Sigmoid colon (tissue), 6 donors: ENCODE measurements at regions not wholly inside any gene's neighbourhood (a gene's known extent, or its start where the extent isn't known, plus 50 kb on each side); places are given as distances from the start of the nearest gene placed in this dataset.

Experiments
- DNase-seq: peaks from one replicate; pipeline ENCODE4 v3.0.0-alpha.2; 2019
- H3K27ac ChIP-seq, 4 donors: fragments of 200-600 bp; sonication (generic); one replicate each; pipeline ENCODE4 v1.5.1; 2016 to 2019; ENCODE audit warnings: mild to moderate bottlenecking in 1 of 4
- H3K27me3 ChIP-seq, 3 donors: fragments of 200-600 bp; sonication (generic); one replicate each; pipeline ENCODE4 v1.5.1; 2019; ENCODE audit warnings: mild to moderate bottlenecking in 1 of 3
- H3K36me3 ChIP-seq, 4 donors: fragments of 200-600 bp; sonication (generic); one replicate each; pipeline ENCODE4 v1.5.1; 2016 to 2019
- H3K4me1 ChIP-seq, 4 donors: fragments of 200-600 bp; sonication (generic); one replicate each; pipeline ENCODE4 v1.5.1; 2017 to 2019
- H3K4me3 ChIP-seq, 4 donors: fragments of 200-600 bp; sonication (generic); one replicate each; pipeline ENCODE4 v1.5.1; 2017 to 2019; ENCODE audit warnings: mild to moderate bottlenecking in 2 of 4, moderate library complexity in 1 of 4
- H3K9me3 ChIP-seq, 4 donors: fragments of 200-600 bp in 3 of 4; sonication (generic) in 3 of 4; one replicate each; pipeline versions ENCODE4 v1.5.1 to v1.6.1; 2013 to 2019
- EP300 ChIP-seq, 4 donors: sonication (generic); formaldehyde crosslinking; IDR thresholded peaks; one replicate each; pipeline ENCODE4 v1.6.1; 2017; ENCODE audit warnings: antibody characterized with exemption in 4 of 4
- POLR2A ChIP-seq, 2 donors: fragments of 450-650 bp; IDR thresholded peaks; one replicate each; pipeline ENCODE4 v1.6.1; 2016; ENCODE audit warnings: antibody characterized with exemption in 2 of 2, mild to moderate bottlenecking in 2 of 2, moderate library complexity in 2 of 2
- POLR2AphosphoS5 ChIP-seq, 4 donors: sonication (generic); formaldehyde crosslinking; IDR thresholded peaks; one replicate each; pipeline ENCODE4 v1.6.1; 2017; ENCODE audit warnings: antibody characterized with exemption in 4 of 4
- WGBS, 2 donors: extraction: QIAGEN DNeasy Blood & Tissue Kit; methylation state at CpG; one replicate each; pipeline ENCODE4 v1.1.7; 2013; 5-methylcytosine and 5-hydroxymethylcytosine counted together
- intact Hi-C: fragments of 100-400 bp; cut with DNase I; formaldehyde crosslinking; loops from one replicate; pipeline ENCODE4 v1.15.1; 2023
- TF ChIP-seq, protein P1 (sequence below), 4 experiments: fragments of 450-650 bp in 3 of 4; fragments of 200-600 bp in 1 of 4; IDR thresholded peaks; one replicate each; pipeline ENCODE4 v1.5.1; 2016 to 2019; ENCODE audit warnings: antibody characterized with exemption in 4 of 4, mild to moderate bottlenecking in 3 of 4, moderate library complexity in 2 of 4
- donor health status: healthy with polysubstance abuse.
- donor health status: healthy.

DNA sequence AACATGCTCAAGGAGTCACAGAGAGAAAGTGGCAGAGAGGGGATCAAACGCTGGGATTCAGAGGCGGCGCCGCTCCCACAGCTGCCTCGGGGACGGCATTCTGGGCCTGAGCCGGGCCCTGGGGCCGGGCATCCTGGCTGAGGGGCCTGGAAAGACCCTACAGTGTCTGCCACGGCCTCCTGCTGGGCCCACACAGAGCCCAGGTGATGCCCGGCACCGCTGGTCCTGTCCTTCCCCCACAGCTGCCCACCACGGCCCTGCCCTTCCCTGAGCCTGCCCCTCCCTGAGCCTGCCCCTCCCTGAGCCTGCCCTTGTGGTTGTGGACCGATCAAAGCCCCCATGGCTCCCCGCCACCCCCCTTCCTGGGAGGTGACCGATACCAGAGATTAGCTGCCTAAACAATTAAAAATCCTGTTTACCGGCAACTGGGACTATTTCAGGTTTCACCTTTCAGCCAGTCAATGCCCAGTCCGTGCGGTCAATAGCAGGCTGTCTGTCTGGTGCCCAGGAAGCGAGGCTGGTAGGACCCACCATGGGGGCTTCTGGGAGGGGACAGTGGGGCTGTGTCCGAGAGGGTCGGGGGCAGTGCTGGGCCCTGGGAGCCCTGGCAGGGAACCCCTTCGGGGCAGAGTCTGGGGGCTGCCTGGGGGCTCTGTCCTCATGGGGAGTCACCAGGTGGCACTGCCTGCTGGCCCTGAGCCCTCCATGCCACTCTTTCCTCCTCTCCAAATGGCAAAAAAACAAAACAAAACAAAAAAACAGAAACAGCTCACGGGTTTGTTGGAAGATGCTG, 55.4 kb upstream of the GATA5 start:
- Histone ChIP-seq H3K27me3 (no peaks in the 10 kb centered on the region), H3K4me3 (no peak overlapping the region), H3K4me1 (peaks cover 0 to 20% (median 7%) of the 10 kb centered on the region in 4 donors), H3K27ac (no peak overlapping the region), H3K9me3 (no peaks in the 10 kb centered on the region), H3K36me3 (no peaks in the 10 kb centered on the region)
- DNase-seq = no peak
- 60 to 85% methylated on average over 23 of the region's 23 CpGs for WGBS, 2 donors
- no peak for TF ChIP-seq POLR2AphosphoS5 (IDR thresholded peaks at IDR 0.05)
- TF ChIP-seq POLR2A (IDR thresholded peaks at IDR 0.05) = no peak
- no peak for TF ChIP-seq EP300 (IDR thresholded peaks at IDR 0.05)
- TF ChIP-seq, protein P1, sequence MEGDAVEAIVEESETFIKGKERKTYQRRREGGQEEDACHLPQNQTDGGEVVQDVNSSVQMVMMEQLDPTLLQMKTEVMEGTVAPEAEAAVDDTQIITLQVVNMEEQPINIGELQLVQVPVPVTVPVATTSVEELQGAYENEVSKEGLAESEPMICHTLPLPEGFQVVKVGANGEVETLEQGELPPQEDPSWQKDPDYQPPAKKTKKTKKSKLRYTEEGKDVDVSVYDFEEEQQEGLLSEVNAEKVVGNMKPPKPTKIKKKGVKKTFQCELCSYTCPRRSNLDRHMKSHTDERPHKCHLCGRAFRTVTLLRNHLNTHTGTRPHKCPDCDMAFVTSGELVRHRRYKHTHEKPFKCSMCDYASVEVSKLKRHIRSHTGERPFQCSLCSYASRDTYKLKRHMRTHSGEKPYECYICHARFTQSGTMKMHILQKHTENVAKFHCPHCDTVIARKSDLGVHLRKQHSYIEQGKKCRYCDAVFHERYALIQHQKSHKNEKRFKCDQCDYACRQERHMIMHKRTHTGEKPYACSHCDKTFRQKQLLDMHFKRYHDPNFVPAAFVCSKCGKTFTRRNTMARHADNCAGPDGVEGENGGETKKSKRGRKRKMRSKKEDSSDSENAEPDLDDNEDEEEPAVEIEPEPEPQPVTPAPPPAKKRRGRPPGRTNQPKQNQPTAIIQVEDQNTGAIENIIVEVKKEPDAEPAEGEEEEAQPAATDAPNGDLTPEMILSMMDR (IDR thresholded peaks at IDR 0.05) = no peak
- intact Hi-C loops = no loop called here

DNA sequence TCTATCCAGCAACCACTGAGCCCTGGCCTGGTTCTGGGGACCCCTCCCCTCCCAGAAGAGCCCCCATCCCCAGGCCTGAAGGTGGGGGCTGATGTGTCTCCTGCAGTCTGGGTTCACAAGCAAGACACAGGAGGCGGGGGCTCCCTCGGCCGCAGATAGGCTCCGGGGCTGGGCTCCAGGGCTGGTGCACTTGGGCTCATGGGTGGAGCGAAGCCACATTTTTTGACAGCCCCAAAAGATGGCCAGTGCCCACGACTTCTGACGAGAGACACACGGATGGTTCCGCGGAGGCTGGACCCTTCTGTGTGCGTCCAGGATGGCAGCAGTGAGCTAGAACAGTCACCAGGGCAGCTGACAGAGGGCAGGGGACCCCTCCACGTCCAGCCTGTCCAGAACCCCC, 57.1 kb upstream of the GATA5 start:
- DNase-seq = no peak
- Histone ChIP-seq H3K9me3 (no peaks in the 10 kb centered on the region), H3K27ac (no peak overlapping the region), H3K4me3 (no peak overlapping the region), H3K4me1 (peaks cover 0 to 36% (median 24%) of the 10 kb centered on the region in 4 donors), H3K36me3 (no peaks in the 10 kb centered on the region), H3K27me3 (no peaks in the 10 kb centered on the region)
- intact Hi-C loops = no loop called here
- TF ChIP-seq POLR2AphosphoS5 (IDR thresholded peaks at IDR 0.05) = no peak
- TF ChIP-seq, protein P1 (IDR thresholded peaks at IDR 0.05) = no peak
- TF ChIP-seq POLR2A (IDR thresholded peaks at IDR 0.05) = no peak
- TF ChIP-seq EP300 (IDR thresholded peaks at IDR 0.05) = no peak
- 84 to 92% methylated on average over 12 of the region's 12 CpGs for WGBS, 2 donors

GRCh38 chr20:62533591-62534495, 58.0 kb upstream of the GATA5 start:
- Histone ChIP-seq H3K27me3 (no peaks in the 10 kb centered on the region), H3K4me3 (no peak overlapping the region), H3K27ac (no peak overlapping the region), H3K36me3 (no peaks in the 10 kb centered on the region), H3K4me1 (peaks cover 0 to 43% (median 31%) of the 10 kb centered on the region in 4 donors), H3K9me3 (no peaks in the 10 kb centered on the region)
- TF ChIP-seq EP300 (IDR thresholded peaks at IDR 0.05) (no peak), POLR2AphosphoS5 (IDR thresholded peaks at IDR 0.05) (no peak), POLR2A (IDR thresholded peaks at IDR 0.05) (no peak)
- TF ChIP-seq, protein P1 (IDR thresholded peaks at IDR 0.05) = no peak
- intact Hi-C loops = no loop called here
- 56 to 67% methylated on average over 19 of the region's 19 CpGs for WGBS, 2 donors
- DNase-seq = no peak

- intact Hi-C loops = no loop called here
- no peak overlapping the region for H3K27ac ChIP-seq
- no peaks in the 10 kb centered on the region for H3K9me3 ChIP-seq
- 61 to 82% methylated on average over 29 of the region's 29 CpGs for WGBS, 2 donors
- no peak for TF ChIP-seq EP300 (IDR thresholded peaks at IDR 0.05)
- TF ChIP-seq POLR2A (IDR thresholded peaks at IDR 0.05) = no peak
- TF ChIP-seq, protein P1 (IDR thresholded peaks at IDR 0.05) = no peak
- no peak for TF ChIP-seq POLR2AphosphoS5 (IDR thresholded peaks at IDR 0.05)
- no peaks in the 10 kb centered on the region for H3K36me3 ChIP-seq
- no peak overlapping the region for H3K4me3 ChIP-seq
- H3K27me3 ChIP-seq = no peaks in the 10 kb centered on the region
- H3K4me1 ChIP-seq = peaks cover 0 to 43% (median 35%) of the 10 kb centered on the region in 4 donors
- DNase-seq = no peak
These were observed 58.9 kb upstream of the GATA5 start for GRCh38 chr20:62534526-62535221.
